HG02588 (cell line): ENCODE measurements at regions not wholly inside any gene's neighbourhood (a gene's known extent, or its start where the extent isn't known, plus 50 kb on each side); places are given as distances from the start of the nearest gene placed in this dataset.
"Not testable (repeated sequence)": the region's sequence is repeated elsewhere in the genome, so short reads cannot be mapped to it uniquely, and the experiment has no call there.

Experiments used
- ATAC-seq: cut with Tn5 transposase; IDR thresholded peaks from one replicate; pipeline ENCODE4 v1.9.1; 2021; ENCODE audit warnings: mild to moderate bottlenecking, moderate library complexity; ENCODE audit not compliant: unreplicated experiment

DNA sequence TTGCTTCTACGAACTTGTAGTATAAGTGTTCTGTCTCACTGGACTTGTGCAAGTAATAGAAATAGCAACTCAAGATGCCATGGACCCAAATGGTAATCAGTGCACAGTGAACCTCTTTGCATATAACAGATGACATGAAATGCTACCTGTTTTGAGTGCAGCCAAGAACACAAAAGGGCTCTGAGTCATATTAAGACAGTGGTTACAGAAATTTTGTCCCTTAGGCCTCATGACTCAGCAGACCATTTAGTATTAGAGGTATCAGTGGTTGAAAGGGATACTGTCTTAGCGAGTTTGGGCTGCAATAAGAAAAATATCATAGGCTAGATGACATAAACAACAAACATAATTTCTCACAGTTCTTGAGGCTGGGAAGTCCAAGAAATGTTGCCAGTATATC lies 502.9 kb upstream of the PCDH10 start:
- ATAC-seq, result peak; percentile 85

DNA sequence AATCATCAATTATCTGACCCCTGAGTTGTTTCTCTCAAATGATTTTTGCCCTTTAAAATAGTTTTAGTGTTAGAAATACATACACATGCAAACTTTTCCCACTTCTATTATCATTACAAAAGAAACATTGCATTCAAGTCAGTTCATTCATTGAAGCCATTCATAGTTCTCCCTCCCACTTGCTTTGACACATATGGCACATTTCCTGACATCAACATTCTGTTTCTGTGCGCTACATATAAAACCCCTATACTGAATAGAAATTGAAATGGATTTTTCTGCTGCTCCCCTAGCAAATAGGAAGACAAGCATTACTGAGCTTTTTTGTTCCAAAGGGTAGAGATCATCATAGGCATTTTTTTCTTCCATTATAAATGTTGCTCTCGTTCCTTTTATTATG lies 497.9 kb upstream of the PCDH10 start:
- no peak for ATAC-seq

DNA sequence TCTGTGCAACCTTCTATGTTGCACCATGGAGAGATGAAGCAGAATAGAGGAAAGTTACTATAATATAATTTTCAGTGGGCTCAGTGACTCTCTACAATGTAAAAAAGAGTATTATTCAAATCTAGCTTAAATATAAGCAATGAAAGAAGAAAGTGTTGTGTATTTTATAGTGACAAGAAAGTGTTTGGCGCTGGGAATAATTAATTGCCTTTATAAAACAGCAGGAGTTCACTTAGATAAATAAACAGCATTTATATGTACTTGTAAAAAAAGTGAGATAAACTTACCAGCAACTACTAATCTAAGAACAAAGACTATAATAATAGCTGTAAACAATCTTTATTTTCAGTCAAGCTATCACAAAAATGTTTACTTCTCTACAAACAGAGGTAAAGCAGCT lies 488.9 kb upstream of the PCDH10 start:
- no peak for ATAC-seq

DNA sequence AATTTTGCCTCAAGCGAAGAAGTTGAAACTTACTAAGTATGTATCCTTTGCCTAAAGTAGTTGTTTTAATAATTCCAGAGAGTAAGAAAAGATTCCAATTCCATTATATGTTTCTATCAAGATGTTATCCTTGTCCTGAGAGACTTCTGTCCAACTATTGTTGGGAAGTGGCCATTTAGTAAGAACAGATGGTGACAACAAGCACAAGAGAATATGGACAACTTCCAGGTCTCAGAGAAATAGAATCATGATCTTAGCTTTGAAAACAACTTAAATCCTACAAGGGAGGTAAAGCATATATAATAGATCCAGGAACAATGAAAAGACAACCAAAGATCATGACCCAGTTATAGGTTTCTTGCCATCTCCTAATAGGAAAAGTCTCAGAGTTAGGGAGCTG lies 486.6 kb upstream of the PCDH10 start:
- ATAC-seq, result no peak

DNA sequence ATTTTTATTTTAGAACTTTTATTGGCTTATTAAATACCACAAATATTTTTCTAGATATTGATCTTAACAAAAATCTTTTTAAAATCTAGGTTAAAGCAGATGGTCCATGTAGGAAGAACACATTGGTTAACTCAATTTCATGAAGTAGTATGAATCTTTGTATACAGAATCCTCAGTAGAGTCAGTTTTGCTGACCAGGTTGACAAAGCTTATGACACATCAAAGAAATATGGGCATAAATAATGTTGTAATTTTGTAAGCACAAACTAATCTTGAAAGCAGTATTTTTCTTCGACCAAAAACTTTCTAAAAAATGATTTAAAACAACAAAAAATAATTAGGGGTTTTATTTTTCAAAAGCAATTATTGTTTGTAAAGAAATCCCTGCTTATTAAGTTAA lies 479.3 kb upstream of the PCDH10 start:
- no peak for ATAC-seq

DNA sequence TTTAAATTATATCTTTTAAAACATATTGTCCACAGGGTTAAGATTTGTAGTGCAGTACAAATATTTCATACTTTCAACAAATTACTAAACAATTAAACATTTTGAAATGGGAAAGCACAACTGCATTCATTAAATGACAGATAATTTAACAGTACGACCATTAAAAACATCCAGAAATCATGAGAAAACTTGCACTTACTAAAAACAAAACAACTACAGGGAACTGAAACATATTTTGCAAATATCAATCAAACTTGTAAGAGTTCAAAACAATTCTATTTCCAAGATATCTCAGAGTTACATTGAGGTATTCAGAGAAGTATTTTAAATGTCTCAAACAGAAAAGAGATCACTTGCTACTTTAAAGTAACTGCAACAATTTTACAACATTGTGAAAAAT lies 478.5 kb upstream of the PCDH10 start:
- ATAC-seq, result no peak

DNA sequence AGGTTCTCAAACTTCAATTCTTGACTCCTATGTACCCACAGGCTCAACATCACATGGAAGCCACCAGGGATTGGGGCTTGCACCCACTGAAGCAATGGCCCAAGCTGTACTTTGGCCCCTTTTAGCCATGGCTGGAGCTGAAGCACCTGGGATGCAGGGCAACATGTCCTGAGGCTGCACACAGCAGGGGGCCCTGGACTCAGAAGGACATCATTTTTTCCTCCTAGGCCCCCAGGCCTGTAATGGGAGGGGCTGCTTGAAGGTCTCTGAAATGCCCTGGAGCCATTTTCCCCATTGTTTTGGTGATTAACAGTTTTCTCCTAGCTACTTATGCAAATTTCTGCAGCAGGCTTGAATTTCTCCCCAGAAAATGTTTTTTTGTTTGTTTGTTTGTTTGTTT lies 465.1 kb upstream of the PCDH10 start:
- ATAC-seq, result no peak

DNA sequence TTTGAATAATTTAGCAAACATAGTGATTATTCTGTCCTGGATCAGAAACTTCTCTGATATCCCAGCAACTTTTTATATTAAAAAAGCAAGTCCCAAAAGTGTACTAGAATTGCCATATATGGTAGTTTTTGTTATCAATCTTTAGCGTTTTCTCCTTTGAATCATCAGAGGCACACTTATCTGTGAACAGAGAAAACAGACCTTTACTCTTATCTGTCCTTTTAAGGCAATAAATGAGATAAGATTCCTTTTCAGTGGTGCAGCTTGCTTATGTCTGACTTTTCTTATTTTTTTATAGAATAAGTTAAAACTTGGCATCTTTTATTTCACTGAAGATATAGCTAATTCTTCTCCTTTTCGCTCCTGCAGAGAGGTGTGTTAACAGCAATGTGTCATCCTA lies 458.1 kb upstream of the PCDH10 start:
- ATAC-seq, result no peak

DNA sequence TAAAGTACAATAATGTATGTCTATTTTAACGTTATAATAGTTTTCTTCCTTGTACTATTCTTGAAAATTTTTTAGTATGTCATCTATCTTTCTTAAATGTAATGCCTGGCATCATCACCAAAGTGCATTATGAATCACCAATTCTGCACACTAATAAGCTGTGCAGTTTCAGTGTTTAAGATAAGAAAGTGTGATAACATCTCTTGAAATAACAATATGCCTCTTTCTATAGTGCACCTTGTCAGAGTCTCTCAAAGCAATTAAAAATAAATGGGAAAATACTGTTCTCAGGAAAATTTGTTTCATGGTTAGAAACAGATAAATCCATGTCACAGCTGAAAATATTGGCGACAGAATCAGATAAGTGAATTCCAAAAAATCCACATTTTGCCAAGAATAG lies 457.4 kb upstream of the PCDH10 start:
- no peak for ATAC-seq

DNA sequence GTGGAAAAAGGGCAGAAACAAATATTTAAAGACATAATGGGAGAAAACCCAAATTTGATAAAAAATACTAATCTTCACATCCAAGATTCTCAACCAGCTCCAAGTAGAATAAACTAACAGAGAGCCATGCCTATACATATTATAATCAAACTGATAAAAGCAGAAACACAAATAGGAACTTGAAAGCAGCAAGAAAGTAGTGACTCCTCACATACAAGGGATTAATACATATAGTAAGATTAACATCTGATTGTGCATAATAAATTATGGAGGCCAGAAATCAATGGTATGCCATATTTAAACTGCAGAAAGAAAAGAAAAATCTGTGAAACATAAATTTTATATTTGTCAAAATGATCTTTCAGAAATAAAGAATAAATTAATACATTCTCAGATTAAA lies 454.3 kb upstream of the PCDH10 start:
- no peak for ATAC-seq

DNA sequence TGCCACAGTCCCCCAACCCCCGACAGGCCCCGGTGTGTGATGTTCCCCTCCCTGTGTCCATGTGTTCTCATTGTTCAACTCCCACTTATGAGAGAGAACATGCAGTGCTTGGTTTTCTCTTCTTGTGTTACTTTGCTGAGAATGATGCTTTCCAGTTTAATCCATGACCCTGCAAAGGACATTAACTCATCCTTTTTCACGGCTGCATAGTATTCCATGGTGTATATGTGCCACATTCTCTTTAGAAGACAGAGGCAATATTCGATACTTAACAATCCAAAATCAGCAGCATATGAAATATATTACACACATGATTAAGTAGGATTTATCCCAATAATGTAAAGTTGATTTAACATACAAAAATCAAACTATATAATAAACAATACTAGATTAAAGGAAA lies 451.6 kb upstream of the PCDH10 start:
- ATAC-seq, result not testable (repeated sequence)

DNA sequence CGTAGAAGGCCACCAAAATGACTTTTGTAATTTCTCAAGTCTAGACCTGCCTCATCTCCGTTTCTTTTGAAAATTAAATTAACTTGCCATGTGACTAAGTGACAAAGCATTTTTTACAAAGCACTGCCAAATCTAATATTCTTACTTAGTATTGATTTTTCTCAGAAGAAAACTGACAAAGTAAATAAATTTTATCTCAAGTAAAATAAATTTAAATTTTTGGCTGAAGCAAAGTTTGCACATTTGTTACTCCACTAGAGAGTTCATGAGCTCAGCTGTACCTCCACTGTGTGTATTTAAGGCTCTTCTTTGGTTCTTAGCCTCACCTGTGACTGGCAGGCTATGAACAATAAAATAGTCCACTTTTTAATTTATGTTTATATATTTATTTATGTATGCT lies 441.1 kb upstream of the PCDH10 start:
- no peak for ATAC-seq

DNA sequence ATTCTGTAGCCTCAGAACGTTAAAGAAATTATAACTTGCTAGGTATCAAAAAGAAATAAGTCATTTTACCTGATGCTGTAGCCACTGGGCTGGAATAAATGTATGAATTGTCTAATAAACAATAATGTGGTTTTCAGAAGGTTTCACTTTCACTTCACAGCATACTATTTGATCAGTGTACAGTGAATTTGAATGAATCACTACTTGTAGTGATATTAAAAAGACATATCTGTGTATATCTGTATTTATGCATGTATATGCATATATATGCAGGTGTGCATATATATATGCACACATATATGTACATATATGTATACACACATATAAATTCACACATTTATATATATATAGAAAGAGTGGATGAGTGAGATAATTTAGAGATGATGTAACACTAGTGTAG lies 440.0 kb upstream of the PCDH10 start:
- no peak for ATAC-seq

DNA sequence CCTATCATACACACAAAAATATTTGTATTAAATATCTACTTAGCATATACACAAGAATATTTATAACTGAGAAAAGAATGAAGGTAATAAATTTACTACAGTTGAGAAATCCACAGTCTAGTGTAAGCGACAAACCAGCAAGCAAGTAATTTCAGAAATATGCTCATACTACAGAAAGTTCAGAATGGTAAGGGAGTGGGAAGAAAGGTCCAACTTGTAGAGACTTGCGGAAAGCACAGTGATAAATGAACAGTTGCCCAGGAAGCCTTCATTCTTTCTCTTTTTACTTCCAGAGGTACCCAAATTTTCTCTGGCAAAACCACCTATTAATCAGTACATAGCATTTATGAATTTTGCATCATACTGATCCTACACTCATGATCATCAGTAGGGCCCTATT lies 438.1 kb upstream of the PCDH10 start:
- ATAC-seq, result no peak

DNA sequence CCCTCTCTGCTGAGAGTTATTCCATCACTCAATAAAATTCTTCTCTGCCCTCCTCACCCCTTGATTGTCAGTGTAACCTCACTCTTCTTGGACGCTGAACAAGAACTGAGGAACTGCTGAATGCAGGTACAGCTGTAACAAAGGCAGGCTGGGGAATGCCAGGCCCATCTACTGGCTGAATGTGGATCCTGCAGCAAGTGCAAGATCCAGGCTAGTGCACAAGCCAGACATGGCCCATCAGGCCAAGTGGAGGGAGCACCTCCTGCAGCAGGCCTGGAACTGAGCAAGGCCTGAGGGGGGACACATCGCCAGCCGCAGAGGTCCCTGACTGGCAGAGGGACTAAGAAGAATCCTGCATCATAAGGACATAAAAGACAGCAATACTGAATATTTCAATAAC lies 411.8 kb upstream of the PCDH10 start:
- no peak for ATAC-seq

DNA sequence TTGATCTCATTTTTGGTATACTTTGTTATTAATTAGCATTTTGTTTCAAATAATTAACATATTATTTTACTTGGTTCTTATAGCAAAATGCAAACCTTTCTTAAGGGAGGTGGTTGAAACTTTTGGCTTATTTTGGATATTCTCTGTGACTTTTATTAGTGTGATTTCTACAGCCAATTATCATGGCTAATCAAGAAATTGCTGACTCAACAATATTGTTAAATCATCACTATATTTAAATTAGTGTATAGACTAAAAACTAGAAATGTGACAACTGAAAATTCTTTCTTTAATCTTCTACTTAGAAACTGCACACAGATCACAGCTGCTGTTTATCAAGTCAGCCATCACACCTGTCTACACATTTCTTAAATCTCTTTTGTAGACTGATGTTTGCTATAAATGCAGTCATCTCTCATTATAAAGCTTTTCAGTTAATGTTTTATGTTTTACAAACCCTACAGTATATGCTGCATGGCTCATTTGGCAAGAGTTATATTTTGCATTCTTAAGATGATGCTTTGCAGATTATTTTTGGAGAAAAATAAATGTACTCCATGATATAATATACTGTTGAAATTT lies 389.8 kb upstream of the PCDH10 start:
- no peak for ATAC-seq

DNA sequence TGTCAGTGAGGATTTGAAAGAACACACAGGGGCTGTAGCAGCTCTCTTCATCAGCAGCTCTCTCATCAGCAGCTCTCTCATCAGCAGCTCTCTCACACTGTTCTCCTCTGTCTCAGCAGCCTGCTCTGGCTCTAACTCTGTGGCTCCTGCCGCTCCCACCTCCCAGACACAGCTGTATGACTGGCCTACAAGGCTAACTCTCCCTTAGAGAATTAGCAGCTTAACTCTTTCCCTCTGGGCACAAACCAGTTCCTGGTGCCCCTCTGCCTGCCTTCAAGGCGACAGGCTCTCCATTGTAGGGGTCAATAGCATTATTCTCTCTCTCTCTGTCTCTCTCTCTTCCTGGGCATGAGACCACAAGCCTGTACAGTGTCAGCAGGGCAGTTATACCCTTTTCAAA lies 385.6 kb upstream of the PCDH10 start:
- ATAC-seq, result no peak

DNA sequence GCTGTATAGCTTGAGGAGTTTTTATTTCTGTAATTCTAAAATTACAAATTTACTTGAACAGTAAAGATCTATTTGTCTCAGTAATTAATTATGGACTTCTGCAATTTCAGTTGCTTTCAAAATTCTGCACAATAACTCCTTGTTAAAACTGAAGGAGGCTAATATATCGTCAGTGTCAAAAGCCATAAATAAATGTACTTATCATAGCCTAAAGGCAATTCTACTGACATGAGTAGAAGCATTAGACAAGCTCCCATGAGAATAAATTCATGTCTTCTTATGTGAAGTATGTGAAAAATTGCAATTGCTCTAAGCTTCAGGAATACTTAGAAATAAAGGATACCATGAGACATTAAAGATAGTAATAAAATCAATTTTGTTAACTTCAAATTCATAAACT lies 381.2 kb upstream of the PCDH10 start:
- ATAC-seq, result no peak

DNA sequence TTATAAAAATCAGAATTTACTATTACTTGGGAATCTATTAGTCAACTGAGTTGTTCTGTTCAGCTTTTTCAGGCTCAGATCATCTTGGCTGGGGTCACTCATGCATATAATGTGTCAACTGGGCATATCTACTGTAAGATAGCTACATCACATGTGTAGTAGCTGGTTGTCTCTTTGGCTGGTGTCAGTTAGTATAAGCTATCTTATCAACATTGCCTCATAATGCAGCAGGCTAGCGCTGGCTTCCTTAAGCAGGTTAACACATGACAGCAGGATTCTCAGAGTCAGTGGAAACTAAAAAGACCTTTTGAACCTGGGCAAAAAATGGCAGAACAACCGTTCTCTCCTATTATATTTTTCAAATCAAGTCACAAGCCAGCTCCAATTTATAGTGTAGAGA lies 378.3 kb upstream of the PCDH10 start:
- no peak for ATAC-seq

DNA sequence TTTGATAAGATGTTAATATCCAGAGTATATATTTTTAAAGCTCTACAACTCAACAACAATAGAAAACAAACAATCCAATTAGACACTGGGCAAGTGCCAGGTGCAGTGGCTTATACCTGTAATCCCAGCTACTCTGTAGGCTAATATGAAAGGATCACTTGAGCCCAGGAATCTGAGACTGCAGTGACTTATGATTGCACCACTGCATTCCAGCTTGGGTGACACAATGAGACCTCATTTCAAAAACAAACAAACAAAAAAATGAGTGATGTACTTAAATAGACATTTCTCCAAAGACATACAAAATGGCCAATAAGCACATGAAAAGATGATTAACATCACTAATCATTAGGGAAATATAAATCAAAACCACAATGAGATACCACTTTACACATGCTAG lies 356.8 kb upstream of the PCDH10 start:
- no peak for ATAC-seq

DNA sequence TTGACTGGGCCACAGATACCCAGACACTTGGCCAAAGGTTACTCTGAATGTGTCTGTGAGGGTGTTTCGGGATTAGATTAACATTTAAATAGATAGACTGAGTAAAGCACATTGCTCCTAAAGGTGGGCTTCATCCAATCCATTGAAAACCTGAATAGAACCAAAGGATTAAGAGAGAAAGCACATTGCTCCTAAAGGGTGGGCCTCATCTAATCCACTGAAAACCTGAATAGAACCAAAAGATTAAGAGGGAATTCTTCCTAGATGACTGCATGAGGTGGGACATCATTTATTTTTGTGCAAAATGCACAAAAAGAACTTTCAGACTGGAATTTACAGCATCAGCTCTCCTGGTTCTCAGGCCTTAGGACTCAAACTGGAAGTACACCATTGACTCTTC lies 351.2 kb upstream of the PCDH10 start:
- no peak for ATAC-seq

DNA sequence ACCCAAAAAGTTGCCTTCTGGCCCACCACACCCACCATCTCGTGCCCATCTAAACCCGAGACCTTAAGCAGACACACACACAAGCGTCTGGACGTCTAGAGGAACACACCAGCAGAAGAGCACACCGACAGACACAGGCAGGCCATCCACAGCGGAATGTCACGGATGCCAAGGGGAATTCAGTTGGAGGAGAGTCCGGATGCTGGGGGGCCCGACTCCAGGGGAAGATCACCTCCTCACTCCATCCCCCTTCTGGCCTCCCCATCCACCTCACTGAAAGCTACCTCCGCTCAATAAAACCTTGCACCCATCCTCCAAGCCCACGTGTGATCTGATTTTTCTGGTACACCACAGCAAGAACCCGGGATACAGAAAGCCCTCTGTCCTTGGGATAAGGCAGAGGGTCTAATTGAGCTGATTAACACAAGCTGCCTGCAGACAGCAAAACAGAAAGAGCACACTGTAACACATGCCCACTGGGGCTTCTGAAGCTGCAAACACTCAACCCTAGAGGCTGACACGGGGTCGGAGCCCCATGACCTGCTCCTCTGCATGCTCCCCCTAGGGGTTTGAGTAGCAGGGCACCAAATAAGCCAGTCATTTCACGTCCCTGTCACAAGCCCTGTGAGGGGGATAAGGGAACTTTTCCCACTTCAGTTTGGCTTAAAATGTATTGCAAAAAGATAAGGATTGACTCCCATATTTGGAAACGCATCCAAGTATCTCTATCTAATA lies 339.6 kb upstream of the PCDH10 start:
- ATAC-seq, result no peak

DNA sequence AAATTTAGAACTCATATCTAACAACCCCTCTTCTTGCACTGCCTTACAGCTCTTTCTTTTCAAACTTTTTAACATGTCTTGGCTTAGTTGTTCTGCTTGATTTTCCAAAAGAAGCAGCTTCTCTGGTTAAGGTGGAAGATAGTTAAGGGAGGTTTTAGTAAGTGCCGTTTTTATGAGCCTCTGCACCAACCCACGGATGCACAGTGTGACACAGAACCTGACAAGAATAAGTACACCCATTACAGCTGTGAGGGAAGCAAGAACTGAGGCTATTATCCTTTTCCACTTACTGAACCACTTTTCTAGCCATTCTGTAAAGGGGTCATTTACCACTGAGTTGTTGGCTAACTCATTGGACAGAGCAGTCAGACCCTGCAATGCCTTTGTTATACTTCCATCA lies 336.0 kb upstream of the PCDH10 start:
- ATAC-seq, result not testable (repeated sequence)
